Sigmoid colon (tissue), 4 donors: ENCODE measurements at regions not wholly inside any gene's neighbourhood (a gene's known extent, or its start where the extent isn't known, plus 50 kb on each side); places are given as distances from the start of the nearest gene placed in this dataset.

ENCODE experiments used
- CTCF ChIP-seq, 4 experiments: fragments of 450-650 bp in 3 of 4; fragments of 200-600 bp in 1 of 4; IDR thresholded peaks; one replicate each; pipeline ENCODE4 v1.5.1; 2016 to 2019; ENCODE audit warnings: antibody characterized with exemption in 4 of 4, mild to moderate bottlenecking in 3 of 4, moderate library complexity in 2 of 4
- POLR2A ChIP-seq, 2 donors: fragments of 450-650 bp; IDR thresholded peaks; one replicate each; pipeline ENCODE4 v1.6.1; 2016; ENCODE audit warnings: antibody characterized with exemption in 2 of 2, mild to moderate bottlenecking in 2 of 2, moderate library complexity in 2 of 2
- POLR2AphosphoS5 ChIP-seq, 4 donors: sonication (generic); formaldehyde crosslinking; IDR thresholded peaks; one replicate each; pipeline ENCODE4 v1.6.1; 2017; ENCODE audit warnings: antibody characterized with exemption in 4 of 4

GRCh38 chr7:42405782-42406181, 168.8 kb upstream of the GLI3 start:
- TF ChIP-seq CTCF (IDR thresholded peaks at IDR 0.05) (no peak), POLR2A (IDR thresholded peaks at IDR 0.05) (no peak), POLR2AphosphoS5 (IDR thresholded peaks at IDR 0.05) (no peak)
